Tongue (tissue), 1 donor: ENCODE measurements at regions not wholly inside any gene's neighbourhood (a gene's known extent, or its start where the extent isn't known, plus 50 kb on each side); places are given as distances from the start of the nearest gene placed in this dataset.
A peak's percentile ranks its signal among the peaks of the same experiment; 100 is the strongest.

Source experiments
- DNase-seq: peaks from one replicate; pipeline ENCODE4 v3.0.0-alpha.2; 2015

DNA sequence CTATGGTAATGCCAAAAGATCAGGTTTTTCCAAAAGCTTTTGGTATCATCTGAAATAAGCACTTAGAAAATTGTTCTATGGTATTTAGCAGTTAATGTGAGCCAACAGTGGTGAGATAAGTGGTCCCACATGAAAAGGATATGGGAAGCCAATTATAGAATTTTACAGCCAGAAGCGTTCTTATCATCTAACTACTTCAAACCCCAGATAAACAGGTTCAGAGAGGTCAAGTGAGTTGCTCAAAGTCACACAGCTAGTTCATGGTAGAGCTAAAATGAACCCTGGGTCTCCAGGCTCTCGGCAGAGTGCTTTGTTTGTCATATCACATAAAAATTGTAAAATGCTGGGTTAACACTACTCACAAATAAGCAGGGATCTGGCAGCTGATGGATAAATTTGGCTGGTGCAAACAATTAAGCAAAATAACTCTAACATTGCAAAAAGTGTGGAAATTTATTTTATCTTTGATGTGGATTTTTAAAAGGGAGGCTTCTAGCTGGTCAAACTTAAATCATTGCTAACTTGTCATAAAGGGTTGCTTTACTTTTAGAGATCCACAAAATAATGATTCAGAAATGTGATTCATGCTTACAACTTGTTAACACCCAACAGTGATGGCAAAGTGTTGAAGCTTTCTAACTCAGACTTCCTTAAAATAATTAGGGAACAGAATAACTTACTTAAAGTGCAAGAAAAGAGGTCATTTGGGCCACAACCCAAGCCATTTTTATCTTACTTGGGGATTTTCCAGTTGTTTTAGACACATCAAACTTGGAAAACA is 202.8 kb upstream of the TBC1D5 start:
- DNase-seq: no peak

DNA sequence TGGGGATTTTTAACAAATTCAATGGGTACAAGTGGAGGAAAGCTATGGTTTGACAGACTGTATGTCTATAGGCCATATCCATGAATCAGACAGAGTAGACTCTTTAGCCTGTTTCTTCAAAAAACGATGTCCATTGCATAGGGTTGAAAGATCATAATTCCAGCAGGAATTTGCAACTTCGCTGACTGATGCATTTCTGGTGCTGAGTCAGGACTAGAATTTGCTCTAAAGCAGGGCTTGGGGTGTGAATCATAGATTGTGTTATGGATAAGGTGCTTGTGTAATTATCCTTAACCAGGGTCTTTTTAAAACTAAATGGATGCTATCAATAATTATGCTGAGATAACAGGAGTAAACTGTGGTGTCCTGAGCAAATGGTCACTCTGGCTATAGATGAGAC is 200.4 kb upstream of the TBC1D5 start:
- no peak for DNase-seq

DNA sequence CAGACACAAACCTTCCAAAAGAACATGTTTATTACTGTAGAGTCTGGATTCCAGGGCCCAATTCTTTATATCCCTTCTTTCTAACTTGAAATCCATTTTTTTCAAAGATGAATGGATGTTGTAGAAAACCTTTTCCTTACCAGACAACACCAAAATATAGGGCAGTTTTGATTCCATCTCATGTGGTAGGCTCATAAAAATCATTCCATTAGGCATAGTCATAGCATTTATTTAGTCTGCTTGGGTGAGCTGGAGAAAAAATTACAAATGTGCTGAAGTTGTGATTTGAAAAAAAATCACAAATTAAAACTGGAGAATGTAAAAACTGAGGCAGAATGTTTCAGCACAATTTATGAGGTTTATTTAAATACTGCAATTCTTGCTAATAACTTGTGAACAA is 199.3 kb upstream of the TBC1D5 start:
- DNase-seq: no peak

DNA sequence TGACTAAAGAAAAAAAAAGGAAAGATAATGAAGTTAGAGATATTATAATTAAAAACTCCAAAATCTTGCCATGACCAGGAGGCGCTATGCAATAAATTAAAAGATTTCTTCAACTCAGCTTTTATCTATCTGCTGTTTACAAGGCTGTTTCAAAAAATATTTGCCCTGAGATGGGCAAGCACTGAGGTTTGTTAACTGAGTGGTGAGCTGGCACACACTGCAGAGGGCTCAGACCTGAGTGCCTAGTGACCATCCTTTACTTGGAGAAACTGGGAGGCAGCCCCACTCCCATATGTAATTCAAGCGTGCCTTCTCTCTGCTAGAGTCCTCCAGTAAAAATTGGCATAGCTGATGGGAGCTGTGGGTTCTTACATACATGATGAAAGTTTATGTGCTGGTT is 198.7 kb upstream of the TBC1D5 start:
- DNase-seq: no peak

DNA sequence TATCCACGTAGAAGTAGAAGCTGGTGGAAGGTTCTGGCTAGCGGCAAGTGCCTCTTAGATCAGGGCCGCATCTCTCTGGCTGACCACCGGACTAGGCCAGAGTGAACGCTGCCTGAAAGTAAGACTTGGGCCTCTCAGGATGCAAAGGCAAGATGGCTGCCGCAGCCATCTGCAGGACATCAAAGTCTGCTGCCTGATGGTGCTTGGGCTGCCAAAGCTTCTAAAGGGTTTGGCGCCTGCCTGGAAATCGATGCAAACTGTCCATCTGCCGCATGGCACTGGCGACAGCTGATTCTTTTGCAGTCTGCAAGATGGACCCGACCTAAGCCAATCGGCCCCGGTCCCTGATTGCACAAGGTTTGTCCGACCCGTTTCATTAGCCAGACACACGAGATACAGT is 196.7 kb upstream of the TBC1D5 start:
- DNase-seq: no peak

DNA sequence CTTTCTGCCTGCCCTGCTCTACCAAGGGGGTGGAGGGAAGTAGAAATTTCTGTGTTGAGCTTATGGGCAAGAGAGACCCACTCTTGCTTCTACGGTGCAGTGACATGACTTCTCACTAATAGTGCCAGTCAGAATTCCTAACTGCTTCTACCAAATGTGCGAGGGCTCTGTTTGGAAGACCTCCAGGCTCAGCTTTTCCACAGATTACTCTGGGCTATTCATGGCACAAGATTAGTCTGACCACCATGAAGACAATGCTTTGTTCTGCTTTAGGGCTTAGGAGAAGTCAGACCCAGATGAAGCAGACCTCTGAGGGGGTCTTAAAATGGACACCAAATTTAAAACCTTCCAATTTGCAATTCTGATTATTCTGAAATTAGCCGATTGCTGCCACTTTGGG is 195.9 kb upstream of the TBC1D5 start:
- peak; percentile 8 for DNase-seq

DNA sequence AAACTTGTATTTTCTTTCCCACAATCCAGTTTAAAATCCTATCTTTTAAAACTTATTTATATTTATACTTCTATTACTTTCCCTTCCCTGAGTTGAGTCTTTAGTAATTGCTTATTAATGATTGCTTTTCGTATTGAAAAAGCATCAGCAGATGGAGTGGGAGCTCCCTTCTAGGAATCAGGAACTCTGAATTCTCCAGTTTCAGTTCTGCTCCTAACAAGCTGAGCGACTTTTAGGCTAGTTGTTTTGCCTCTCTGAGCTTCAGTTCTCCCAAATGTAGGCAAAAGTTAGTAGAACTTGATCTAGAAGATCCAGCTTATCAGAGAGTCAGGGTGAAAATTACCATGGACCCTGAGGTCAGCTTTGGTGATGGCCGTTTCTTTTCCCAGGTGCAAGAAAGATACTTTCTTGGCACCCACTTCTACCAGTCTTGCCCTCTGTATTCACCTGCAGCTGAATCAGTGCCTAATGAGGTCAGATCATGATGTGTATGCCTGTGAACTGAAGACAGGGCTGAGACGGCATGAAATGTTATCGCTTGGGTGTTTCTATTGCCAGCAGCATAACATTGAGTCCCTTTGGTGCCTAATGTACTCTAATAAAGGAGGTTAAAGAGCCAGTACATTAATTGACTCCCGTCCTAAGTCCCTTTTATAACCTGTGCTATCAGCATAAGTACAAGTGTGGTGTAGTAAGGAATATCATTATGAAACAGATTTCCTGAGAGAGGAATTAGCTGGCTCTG is 194.5 kb upstream of the TBC1D5 start:
- no peak for DNase-seq

DNA sequence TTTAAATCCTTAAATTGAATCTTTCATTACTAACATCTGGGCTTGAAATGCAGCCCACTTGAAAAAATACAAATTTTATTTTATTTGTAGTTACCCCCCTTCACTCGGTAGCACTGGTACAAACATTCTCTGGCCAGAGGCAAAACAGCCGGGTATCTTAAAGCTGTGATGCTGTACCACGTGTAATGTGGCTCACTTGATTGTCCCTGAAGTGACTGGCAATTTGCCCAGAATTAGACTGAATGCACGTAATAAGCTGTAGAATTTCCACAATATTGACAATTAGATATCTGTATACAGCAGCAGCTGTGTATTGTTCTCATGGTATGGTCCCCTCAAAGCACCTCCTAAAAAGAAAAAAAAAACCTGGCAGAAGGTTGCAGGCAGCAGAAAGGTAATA is 192.8 kb upstream of the TBC1D5 start:
- peak; percentile 53 for DNase-seq

DNA sequence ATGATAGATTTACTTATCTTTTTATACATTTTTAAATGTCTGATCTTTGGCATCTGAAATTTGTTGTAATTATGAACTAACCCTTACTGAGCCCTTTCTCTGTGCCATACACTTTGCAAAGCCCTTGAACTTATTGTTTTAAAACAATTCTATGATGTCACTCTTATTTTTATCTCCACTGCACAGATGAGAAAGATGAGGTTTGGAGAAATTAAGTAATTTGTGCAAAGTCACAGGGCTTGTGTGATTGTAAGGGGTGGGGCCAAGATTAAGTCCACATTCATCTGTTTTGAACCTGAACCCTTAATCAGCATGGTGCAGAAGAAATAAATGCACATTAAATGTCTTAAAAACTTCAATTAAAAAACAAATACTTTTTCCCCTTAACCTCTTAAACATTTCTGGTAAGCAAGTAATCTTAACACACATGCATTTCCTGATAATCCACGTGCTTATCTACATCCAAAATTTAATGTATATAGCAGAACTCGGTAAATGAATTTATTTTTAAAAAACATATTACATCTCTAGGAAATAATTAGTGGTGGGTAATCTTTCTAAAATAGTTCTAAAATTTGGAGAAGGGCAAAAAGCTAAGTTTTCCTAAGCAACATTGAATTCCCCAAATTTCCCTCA is 189.8 kb upstream of the TBC1D5 start:
- DNase-seq: no peak

DNA sequence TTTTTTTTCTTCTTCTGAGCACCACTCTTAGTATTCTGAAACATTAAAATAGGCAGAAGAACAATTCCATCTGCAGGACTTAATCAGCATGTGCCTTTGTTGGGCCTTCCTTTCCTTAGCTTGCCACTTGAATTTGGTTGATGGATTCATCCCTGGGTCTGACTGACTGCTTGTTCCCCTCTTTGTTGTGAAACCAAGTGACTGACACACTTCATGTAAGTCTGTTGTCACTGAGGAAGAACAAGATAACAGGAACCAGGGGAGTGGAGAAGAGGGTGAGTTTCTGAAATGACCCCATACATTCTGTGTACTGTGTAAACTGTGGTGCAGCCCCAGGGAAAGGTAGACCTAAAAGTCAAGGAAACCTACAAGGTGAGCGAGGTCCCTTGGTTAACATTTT is 188.7 kb upstream of the TBC1D5 start:
- DNase-seq: no peak

DNA sequence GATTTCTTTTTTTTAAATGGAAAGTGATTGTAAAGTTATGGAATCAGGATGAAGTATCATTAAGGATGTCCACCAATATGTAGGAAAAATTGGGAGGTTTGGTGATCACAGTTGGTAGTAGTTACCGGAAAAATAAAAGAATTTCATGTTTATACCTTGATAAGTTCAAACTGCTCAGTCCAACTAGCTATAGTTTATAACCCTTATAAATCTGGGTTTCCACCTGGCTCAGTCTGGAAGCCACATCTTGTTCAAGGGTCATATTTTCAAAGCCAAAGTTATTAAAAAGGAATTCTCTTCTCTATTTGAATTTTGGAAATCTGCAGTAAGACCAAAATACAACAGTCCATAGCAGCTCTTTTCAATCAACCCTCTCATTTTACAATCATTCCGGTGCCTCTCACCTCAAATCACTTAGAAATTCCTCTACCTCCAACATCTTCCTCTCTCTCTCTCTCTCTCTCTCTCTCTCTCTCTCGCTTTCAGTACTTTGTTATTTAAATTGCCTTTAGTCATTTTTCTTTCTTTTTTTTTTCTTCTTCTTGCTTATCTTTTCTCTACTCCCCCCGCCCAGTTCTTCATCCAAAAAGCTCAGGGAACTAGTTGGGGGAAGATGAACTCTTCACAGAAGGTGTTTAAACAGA is 186.2 kb upstream of the TBC1D5 start:
- no peak for DNase-seq

DNA sequence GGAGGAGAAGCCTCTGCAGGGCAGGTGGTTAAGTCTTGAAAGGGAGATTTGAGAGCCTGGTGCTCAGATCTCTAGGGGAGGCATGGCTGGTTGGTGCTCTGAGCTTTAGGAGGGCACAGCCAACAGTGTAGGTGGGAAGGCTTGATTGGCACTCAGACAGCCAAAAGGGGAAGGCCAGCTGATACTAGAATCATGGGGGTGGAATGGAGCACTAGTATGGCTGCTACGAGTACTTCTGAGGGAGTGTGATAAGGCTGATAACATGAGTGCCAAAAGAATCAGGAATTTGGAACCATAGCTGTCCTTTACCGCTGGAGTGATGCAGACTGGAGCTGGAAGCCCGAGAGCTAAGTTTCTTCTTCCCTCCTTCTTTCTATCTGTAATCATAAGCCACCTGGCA is 184.6 kb upstream of the TBC1D5 start:
- no peak for DNase-seq

DNA sequence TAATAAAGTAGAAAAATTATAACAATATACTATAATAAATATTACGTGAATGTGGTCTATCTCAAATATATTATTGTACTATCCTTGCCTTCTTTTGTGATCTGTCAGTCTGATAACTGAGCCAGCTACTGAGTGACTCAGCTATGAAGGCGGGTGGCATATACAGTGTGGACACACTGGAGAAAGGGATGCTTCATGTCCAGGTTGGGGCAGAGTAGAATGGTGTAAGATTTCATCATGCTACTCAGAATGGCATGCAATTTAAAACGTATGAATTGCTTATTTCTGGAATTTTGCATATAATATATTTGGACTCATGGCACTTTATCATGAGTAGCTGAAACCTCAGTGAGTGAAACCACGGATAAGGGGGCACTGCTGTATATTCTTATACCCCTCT is 172.9 kb upstream of the TBC1D5 start:
- DNase-seq: no peak

DNA sequence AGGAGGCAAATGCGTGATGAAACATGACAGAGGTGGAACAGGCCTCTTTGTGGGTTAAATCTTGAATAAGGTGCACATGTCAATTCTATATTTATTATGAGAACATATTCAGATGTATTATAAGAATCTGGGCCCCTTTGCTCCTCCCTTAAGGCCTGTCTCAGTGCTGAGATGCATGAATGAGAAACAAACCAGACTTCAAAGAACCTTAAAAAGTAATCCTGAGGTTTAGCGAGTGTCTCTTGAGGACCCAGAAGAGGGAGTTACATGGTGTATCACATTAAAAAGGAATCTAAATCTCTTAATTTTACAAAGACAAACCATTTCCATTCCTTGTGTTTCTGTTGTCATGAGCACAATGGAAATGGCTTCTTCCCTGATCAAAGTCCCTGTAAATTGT is 170.9 kb upstream of the TBC1D5 start:
- DNase-seq: no peak

DNA sequence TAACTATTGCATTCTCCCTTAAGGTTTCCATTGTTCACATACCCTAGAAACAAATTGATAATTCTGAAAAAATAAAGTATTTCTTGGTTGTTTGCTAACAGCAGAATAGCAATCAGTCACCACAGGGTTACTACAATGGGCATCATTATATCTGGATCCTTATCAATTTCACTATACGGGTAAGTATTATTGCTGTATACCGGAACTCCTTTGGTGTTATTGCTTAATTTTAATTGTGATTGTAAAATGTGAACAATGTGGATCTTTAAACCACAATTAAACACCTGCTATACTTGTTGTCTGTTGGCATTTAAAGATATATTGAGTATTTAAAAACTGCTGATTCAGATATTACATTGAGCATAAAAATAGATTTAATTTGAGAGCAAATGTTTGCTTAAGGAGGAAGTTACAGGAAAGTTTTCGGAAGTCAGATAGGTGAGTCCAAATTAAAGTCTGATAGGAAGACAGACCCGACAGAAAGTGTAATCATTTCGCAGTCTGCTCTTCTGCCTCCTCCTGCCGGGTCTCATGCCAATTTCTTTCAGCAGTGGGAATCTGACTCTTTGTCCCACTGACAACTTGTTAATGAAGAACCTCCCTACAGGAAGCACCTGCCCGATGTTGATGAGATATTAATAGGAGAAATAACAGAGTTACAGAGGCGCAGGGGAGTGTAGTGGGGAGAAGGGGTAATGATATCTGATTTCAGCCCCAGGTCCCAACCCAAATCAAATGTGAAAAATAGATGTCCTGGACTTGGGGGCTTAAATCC is 169.7 kb upstream of the TBC1D5 start:
- DNase-seq: peak; percentile 10

DNA sequence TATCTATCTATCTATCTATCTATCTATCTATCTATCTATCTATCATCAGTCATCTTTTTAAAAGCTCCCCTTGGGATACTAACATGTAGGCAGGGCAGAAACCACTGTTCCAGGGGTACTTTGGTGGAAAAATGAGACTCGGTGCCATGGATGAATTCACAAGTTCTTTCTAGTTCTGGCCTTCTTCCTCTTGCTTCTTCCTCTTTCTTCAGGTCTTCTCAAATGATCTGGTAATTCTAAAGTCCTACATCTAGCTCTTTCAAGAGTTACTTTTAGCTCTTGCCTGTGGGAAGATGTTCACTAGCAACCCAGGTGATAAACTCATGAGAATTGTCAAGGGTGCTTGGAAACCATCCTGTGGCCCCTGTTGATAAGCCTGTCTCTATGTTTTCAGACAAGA is 168.5 kb upstream of the TBC1D5 start:
- no peak for DNase-seq

DNA sequence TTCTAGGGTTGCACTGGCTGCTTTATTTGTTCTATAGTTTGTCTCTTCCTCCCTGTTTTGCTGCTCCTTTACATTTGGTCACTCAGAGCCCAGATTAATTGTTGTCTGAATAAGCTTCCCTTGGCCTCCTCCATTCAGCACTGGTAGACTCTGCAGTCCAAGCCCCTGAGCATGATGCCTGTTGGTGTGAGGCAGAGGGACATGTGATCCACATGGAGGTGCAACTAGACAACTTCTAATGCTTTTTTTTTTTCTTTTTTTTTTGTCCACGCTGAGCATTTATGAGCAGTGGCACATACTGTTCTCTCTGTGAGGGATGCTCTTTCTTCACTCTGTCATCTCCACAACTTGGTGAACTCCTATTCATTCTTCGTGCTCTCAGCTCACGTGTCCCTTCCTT is 167.3 kb upstream of the TBC1D5 start:
- DNase-seq: no peak

DNA sequence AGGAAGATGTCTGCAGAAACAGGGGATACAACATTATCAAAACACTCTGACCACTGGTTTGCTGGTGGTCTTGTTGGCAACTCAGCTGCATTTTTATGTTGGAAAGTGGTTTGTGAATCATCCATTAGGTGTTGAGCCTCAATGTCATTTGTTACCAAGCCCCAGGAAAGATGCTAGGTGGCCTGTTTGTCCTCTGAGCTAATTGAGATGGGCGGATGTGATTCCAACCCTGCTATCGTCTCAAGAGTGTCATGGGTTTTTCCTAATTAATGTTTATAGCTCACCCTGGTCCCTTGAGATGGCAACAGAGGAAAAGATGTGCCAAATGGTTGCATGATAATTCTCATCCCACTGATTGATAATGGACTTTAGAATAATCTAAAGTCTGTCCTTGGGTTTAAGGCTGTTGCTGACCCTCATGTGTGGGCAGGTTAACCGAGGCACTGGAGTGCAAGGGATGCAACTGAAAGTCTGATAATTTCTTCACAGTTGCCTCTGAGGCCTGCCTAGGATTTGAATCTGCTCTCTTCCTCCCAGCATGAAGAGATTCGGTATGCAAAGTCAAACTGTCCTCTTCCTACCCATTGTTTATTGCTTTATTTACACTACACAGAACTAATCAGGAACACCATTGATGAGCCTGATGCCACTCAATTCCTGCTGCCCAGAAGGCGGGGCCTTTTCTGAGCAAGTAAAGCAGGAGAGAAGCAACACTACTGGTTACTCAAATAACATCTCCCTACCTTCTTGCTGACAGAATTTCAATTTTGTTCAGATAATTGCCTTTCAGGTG is 166.2 kb upstream of the TBC1D5 start:
- no peak for DNase-seq

DNA sequence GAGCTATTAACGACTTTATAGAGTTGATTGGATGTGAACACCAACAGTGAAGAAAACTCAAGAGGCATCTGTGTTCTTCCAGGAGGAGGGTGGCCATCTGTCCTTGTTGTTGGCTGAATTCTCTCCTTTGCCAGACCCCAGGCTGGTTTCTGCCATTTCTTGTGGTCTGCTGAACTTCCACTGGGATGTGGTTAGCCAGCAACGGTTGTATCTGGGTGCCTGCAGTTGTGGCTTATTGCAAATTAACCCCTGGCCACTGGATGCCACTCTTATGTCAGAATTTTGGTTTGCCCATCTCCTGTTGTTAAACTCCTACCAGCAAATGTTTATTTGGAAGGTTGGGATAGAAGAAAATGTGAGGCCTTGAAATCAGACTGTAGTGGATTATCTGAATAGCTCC is 163.6 kb upstream of the TBC1D5 start:
- DNase-seq: no peak

DNA sequence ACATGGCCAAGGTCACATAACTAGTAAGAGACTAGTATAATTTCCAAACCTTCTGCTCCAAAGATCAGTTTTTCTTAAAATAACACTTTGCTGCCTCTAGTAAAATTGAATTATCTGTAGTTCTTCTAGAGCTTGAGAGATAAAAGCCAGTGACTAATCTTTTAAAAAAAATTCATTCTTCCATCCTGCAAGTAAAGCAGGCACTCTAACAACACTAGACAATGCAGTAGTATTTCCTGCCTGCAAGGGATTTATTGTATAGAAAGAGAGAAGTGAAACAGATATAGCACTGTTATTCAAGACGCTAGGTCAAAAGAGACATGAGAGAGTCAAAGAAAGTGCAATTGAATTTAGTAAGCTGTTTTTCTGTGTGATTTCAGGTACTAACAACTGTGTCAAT is 159.5 kb upstream of the TBC1D5 start:
- no peak for DNase-seq

DNA sequence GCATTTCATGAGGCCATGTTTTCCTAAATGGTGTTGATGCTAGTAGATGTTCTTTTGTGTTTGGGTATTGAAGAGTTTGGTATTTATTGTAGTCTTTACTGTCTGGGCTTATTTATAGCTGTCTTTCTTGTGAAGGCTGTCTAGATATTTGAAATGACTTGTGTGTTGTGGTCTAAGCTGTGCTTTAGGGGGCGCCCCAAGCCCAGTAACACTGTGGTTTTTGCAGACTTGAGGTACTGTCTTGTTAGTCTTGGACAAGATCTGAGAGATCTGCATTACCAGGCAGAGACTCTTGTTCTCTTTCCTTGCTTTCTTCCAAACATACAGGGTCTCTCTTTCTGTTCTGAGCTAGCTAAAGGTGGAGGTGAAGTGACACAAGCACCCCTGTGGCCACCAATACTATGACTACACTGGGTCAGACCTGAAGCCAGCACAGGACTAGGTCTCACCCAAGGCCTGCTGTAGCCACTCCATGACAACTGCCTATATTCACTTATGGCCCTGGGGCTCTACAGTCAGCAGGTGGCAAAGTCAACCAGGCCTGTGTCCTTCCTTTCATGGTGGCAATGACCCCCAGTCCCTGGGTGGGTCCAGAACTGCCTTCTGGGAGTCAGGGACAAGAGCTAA is 152.1 kb upstream of the TBC1D5 start:
- peak; percentile 6 for DNase-seq
